ENCODE measurements at regions not wholly inside any gene's neighbourhood (a gene's known extent, or its start where the extent isn't known, plus 50 kb on each side); places are given as distances from the start of the nearest gene placed in this dataset.

GRCh38 chr2:41941831-41942230 lies 106.0 kb upstream of the PKDCC start:
- TF ChIP-seq CTCF (IDR thresholded peaks at IDR 0.05) (no peak), POLR2A (IDR thresholded peaks at IDR 0.05) (no peak)
